Ishikawa (cell line): ENCODE measurements at regions not wholly inside any gene's neighbourhood (a gene's known extent, or its start where the extent isn't known, plus 50 kb on each side); places are given as distances from the start of the nearest gene placed in this dataset.

Experiments
- CREB1 ChIP-seq: IDR thresholded peaks from 2 replicates; pipeline ENCODE4 v1.6.1; 2012; ENCODE audit warnings: low read depth
- EP300 ChIP-seq: IDR thresholded peaks from 2 replicates; pipeline ENCODE4 v1.6.1; 2012; ENCODE audit warnings: borderline replicate concordance
- FOXM1 ChIP-seq: IDR thresholded peaks from 2 replicates; pipeline ENCODE4 v1.6.1; 2012; ENCODE audit warnings: low read depth, borderline replicate concordance
- NFIC ChIP-seq: IDR thresholded peaks from 2 replicates; pipeline ENCODE4 v1.6.1; 2012
- RAD21 ChIP-seq: IDR thresholded peaks from 2 replicates; pipeline ENCODE4 v1.6.1; 2012; ENCODE audit warnings: low read depth
- YY1 ChIP-seq: IDR thresholded peaks from 2 replicates; pipeline ENCODE4 v1.6.1; 2012; ENCODE audit warnings: low read depth
- ZBTB7A ChIP-seq: IDR thresholded peaks from 2 replicates; pipeline ENCODE4 v1.6.1; 2012; ENCODE audit warnings: low read depth
- TF ChIP-seq, protein P1 (sequence below): IDR thresholded peaks from 2 replicates; pipeline ENCODE4 v1.6.1; 2012; ENCODE audit warnings: low read depth, mild to moderate bottlenecking

DNA sequence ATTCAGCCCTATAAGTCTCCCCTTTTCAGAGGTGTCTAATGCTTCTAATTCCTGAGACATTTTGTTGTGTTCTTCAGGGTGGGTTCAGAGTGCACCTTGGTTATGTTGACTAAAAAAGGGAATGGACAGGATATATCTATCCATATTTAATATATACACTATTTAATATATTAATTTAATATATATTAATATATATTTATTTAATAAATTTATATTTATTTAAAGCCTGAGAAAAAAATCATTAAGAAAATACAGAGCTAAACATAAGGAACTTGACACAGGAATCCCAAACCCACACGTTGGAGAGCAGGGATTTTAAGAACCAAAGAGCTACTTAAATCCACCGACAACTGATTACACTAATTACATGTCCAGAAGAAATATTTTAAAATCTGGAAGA lies 674.2 kb upstream of the KIRREL3 start:
- TF ChIP-seq, protein P1, sequence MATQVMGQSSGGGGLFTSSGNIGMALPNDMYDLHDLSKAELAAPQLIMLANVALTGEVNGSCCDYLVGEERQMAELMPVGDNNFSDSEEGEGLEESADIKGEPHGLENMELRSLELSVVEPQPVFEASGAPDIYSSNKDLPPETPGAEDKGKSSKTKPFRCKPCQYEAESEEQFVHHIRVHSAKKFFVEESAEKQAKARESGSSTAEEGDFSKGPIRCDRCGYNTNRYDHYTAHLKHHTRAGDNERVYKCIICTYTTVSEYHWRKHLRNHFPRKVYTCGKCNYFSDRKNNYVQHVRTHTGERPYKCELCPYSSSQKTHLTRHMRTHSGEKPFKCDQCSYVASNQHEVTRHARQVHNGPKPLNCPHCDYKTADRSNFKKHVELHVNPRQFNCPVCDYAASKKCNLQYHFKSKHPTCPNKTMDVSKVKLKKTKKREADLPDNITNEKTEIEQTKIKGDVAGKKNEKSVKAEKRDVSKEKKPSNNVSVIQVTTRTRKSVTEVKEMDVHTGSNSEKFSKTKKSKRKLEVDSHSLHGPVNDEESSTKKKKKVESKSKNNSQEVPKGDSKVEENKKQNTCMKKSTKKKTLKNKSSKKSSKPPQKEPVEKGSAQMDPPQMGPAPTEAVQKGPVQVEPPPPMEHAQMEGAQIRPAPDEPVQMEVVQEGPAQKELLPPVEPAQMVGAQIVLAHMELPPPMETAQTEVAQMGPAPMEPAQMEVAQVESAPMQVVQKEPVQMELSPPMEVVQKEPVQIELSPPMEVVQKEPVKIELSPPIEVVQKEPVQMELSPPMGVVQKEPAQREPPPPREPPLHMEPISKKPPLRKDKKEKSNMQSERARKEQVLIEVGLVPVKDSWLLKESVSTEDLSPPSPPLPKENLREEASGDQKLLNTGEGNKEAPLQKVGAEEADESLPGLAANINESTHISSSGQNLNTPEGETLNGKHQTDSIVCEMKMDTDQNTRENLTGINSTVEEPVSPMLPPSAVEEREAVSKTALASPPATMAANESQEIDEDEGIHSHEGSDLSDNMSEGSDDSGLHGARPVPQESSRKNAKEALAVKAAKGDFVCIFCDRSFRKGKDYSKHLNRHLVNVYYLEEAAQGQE = no peak
- no peak for TF ChIP-seq FOXM1
- TF ChIP-seq NFIC = no peak
- TF ChIP-seq CREB1 = no peak
- no peak for TF ChIP-seq YY1
- TF ChIP-seq EP300 = no peak
- TF ChIP-seq RAD21 = no peak
- TF ChIP-seq ZBTB7A = no peak
